GM23248 (cell line): ENCODE measurements at regions not wholly inside any gene's neighbourhood (a gene's known extent, or its start where the extent isn't known, plus 50 kb on each side); places are given as distances from the start of the nearest gene placed in this dataset.

Experiments
- DNase-seq: peaks from one replicate; pipeline ENCODE4 v3.0.0-alpha.2; 2015
- H2AFZ ChIP-seq: fragments of 200-600 bp; sonication (generic); 2 replicates; pipeline ENCODE4 v1.6.1; 2016; ENCODE audit warnings: antibody characterized with exemption
- H3F3A ChIP-seq: fragments of 200-600 bp; sonication (generic); 2 replicates; pipeline ENCODE4 v1.6.1; 2016; ENCODE audit warnings: mild to moderate bottlenecking, antibody characterized with exemption, mixed run types; ENCODE audit not compliant: insufficient read depth
- H3K27ac ChIP-seq: fragments of 200-600 bp; sonication (generic); 2 replicates; pipeline ENCODE4 v1.5.1; 2016; ENCODE audit warnings: mild to moderate bottlenecking
- H3K27me3 ChIP-seq: fragments of 200-600 bp; sonication (generic); replicated peaks from 2 replicates; pipeline ENCODE4 v1.6.1; 2016; ENCODE audit warnings: mild to moderate bottlenecking; ENCODE audit not compliant: insufficient read depth
- H3K36me3 ChIP-seq: fragments of 200-600 bp; sonication (generic); 2 replicates; pipeline ENCODE4 v1.6.1; 2016; ENCODE audit warnings: low read depth, mild to moderate bottlenecking
- H3K4me1 ChIP-seq: fragments of 200-600 bp; sonication (generic); 2 replicates; pipeline ENCODE4 v1.6.1; 2016; ENCODE audit warnings: mild to moderate bottlenecking; ENCODE audit not compliant: insufficient read depth
- H3K4me2 ChIP-seq: fragments of 200-600 bp; sonication (generic); one replicate; pipeline ENCODE4 v1.6.1; 2016; ENCODE audit warnings: mild to moderate bottlenecking; ENCODE audit not compliant: unreplicated experiment
- H3K4me3 ChIP-seq: fragments of 200-600 bp; sonication (generic); 2 replicates; pipeline ENCODE4 v1.5.1; 2016; ENCODE audit warnings: mild to moderate bottlenecking
- H3K79me2 ChIP-seq: fragments of 200-600 bp; sonication (generic); 2 replicates; pipeline ENCODE4 v1.6.1; 2016; ENCODE audit warnings: mild to moderate bottlenecking; ENCODE audit not compliant: insufficient read depth
- H3K9ac ChIP-seq: fragments of 200-600 bp; sonication (generic); 2 replicates; pipeline ENCODE4 v1.6.1; 2016; ENCODE audit warnings: mild to moderate bottlenecking
- H3K9me2 ChIP-seq: fragments of 200-600 bp; sonication (generic); 2 replicates; pipeline ENCODE4 v1.6.1; 2016; ENCODE audit warnings: mixed run types, mild to moderate bottlenecking, moderate library complexity; ENCODE audit not compliant: insufficient read depth
- H3K9me3 ChIP-seq: fragments of 200-600 bp; sonication (generic); one replicate; pipeline ENCODE4 v1.6.1; 2017; ENCODE audit warnings: low read depth
- H4K20me1 ChIP-seq: fragments of 200-600 bp; sonication (generic); 2 replicates; pipeline ENCODE4 v1.6.0; 2016; ENCODE audit not compliant: insufficient read depth
- EZH2 ChIP-seq: fragments of 200-600 bp; sonication (generic); IDR thresholded peaks from 2 replicates; pipeline ENCODE4 v1.6.1; 2018; ENCODE audit warnings: antibody characterized with exemption, mild to moderate bottlenecking; ENCODE audit not compliant: insufficient read depth, poor library complexity, severe bottlenecking
- EZH2phosphoT487 ChIP-seq: fragments of 200-600 bp; sonication (generic); IDR thresholded peaks from 2 replicates; pipeline ENCODE4 v1.6.1; 2018; ENCODE audit warnings: antibody characterized with exemption, moderate library complexity, mild to moderate bottlenecking, low read depth; ENCODE audit not compliant: insufficient read depth
- WGBS, 2 experiments: methylation state at CpG; one replicate each; pipeline ENCODE4 v1.1.6; 2015 to 2017; ENCODE audit warnings: low lambda C conversion rate in 2 of 2, low coverage in 1 of 2; ENCODE audit errors: missing lambda C conversion rate in 2 of 2; 5-methylcytosine and 5-hydroxymethylcytosine counted together
- in situ Hi-C: fragments of 300-500 bp; cut with MboI; formaldehyde crosslinking; loops from 2 replicates; pipeline ENCODE4 v1.15.0; 2020

GRCh38 chr1:90417126-90417525, 300.0 kb downstream of the BARHL2 start:
- Histone ChIP-seq H3K79me2 (no peaks in the 10 kb centered on the region), H3K27me3 (no peaks in the 10 kb centered on the region), H3K9ac (no peak overlapping the region), H3K4me1 (no peaks in the 10 kb centered on the region), H2AFZ (no peak overlapping the region), H4K20me1 (peaks cover 2% of the 10 kb centered on the region; the same call in 1 of the 2 replicates), H3K27ac (no peak overlapping the region), H3K9me2 (no peaks in the 10 kb centered on the region), H3K4me3 (no peak overlapping the region), H3K36me3 (no peaks in the 10 kb centered on the region), H3K9me3 (no peaks in the 10 kb centered on the region), H3F3A (no peaks in the 10 kb centered on the region), H3K4me2 (no peak overlapping the region)
- in situ Hi-C loops, result no loop called here
- TF ChIP-seq EZH2phosphoT487 (no peak), EZH2 (no peak)
- no peak for DNase-seq

- Histone ChIP-seq H3K4me2 (no peak overlapping the region), H3K9me3 (no peaks in the 10 kb centered on the region), H3K9me2 (no peaks in the 10 kb centered on the region), H3K9ac (no peak overlapping the region), H4K20me1 (peaks cover 2% of the 10 kb centered on the region; the same call in 1 of the 2 replicates), H3K36me3 (no peaks in the 10 kb centered on the region), H3K4me1 (no peaks in the 10 kb centered on the region), H3K79me2 (no peaks in the 10 kb centered on the region), H3K4me3 (no peak overlapping the region), H2AFZ (no peak overlapping the region), H3F3A (no peaks in the 10 kb centered on the region), H3K27ac (no peak overlapping the region), H3K27me3 (no peaks in the 10 kb centered on the region)
- TF ChIP-seq EZH2, result no peak
- no peak for TF ChIP-seq EZH2phosphoT487
- no peak for DNase-seq
- in situ Hi-C loops, result no loop called here
- WGBS, 2 experiments, result 23 to 39% methylated on average over 1 of the region's 1 CpG
Measured at GRCh38 chr1:90414201-90414600, 302.9 kb downstream of the BARHL2 start.

DNA sequence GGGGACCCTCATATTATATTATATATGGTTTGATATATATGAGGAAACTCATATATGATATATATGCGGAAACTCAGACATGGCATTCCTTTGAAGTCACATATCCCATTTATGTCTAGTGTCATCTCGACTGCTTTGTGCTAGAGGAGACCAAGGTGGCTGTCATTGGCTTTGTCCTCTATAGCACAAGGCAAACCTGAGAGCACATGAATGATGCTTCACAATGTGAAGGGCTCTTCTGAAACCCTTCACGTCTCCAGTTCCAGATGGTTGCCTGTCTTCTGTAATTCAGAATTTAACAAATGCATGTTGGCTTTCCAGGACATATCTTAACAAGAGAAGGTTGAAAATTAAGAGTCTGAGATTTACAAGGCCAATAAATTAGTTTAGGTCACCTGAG, 303.6 kb downstream of the BARHL2 start:
- no peak for TF ChIP-seq EZH2phosphoT487
- TF ChIP-seq EZH2, result no peak
- no peaks in the 10 kb centered on the region for H3K79me2 ChIP-seq
- no peak overlapping the region for H2AFZ ChIP-seq
- no peak overlapping the region for H3K9ac ChIP-seq
- H3F3A ChIP-seq, result no peaks in the 10 kb centered on the region
- H4K20me1 ChIP-seq, result peaks cover 2% of the 10 kb centered on the region; the same call in 1 of the 2 replicates
- no peaks in the 10 kb centered on the region for H3K4me1 ChIP-seq
- H3K9me2 ChIP-seq, result no peaks in the 10 kb centered on the region
- 30 to 34% methylated on average over 3 of the region's 3 CpGs for WGBS, 2 experiments
- no peak for DNase-seq
- no peaks in the 10 kb centered on the region for H3K9me3 ChIP-seq
- H3K4me3 ChIP-seq, result no peak overlapping the region
- H3K27me3 ChIP-seq, result no peaks in the 10 kb centered on the region
- no peaks in the 10 kb centered on the region for H3K36me3 ChIP-seq
- in situ Hi-C loops, result no loop called here
- H3K27ac ChIP-seq, result no peak overlapping the region
- no peak overlapping the region for H3K4me2 ChIP-seq

- no peaks in the 10 kb centered on the region for H3K79me2 ChIP-seq
- H3F3A ChIP-seq, result no peaks in the 10 kb centered on the region
- no peak for DNase-seq
- no peaks in the 10 kb centered on the region for H3K27me3 ChIP-seq
- H4K20me1 ChIP-seq, result peaks cover 2% of the 10 kb centered on the region; the same call in 1 of the 2 replicates
- no peak overlapping the region for H3K27ac ChIP-seq
- H2AFZ ChIP-seq, result no peak overlapping the region
- H3K9me3 ChIP-seq, result no peaks in the 10 kb centered on the region
- 25 to 31% methylated on average over 2 of the region's 2 CpGs for WGBS, 2 experiments
- no peaks in the 10 kb centered on the region for H3K36me3 ChIP-seq
- H3K9me2 ChIP-seq, result no peaks in the 10 kb centered on the region
- H3K4me2 ChIP-seq, result no peak overlapping the region
- no peaks in the 10 kb centered on the region for H3K4me1 ChIP-seq
- H3K4me3 ChIP-seq, result no peak overlapping the region
- no peak for TF ChIP-seq EZH2
- TF ChIP-seq EZH2phosphoT487, result no peak
- in situ Hi-C loops, result no loop called here
- H3K9ac ChIP-seq, result no peak overlapping the region
Measured at GRCh38 chr1:90412563-90412962, 304.5 kb downstream of the BARHL2 start.

DNA sequence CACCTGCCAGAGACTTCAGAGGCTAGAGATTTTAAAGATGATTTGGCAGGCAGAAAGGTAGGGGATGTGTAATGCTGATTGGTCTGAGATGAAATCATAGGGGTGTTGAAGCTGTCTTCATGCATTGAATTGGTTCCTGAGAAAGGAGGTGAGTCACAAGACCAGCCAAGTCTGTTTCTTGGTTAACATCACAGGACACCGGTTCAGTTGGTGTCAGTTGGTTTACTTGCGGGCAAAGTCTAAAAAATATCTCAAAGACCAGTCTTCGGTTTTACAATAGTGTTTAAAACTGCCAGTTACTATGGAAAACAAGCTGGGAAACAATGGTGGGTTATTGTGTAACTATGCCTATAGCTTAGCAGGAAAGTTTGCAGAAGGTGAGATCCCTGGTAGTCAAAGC, 305.9 kb downstream of the BARHL2 start:
- Histone ChIP-seq H3K4me2 (no peak overlapping the region), H3K9ac (no peak overlapping the region), H3K27ac (no peak overlapping the region), H3K36me3 (no peaks in the 10 kb centered on the region), H3K79me2 (no peaks in the 10 kb centered on the region), H4K20me1 (peaks cover 2% of the 10 kb centered on the region; the same call in 1 of the 2 replicates), H3K9me2 (no peaks in the 10 kb centered on the region), H3F3A (no peaks in the 10 kb centered on the region), H3K4me3 (no peak overlapping the region), H3K4me1 (no peaks in the 10 kb centered on the region), H3K9me3 (no peaks in the 10 kb centered on the region), H3K27me3 (no peaks in the 10 kb centered on the region), H2AFZ (no peak overlapping the region)
- in situ Hi-C loops, result no loop called here
- no peak for DNase-seq
- TF ChIP-seq EZH2 (no peak), EZH2phosphoT487 (no peak)
- 42 to 43% methylated on average over 3 of the region's 3 CpGs for WGBS, 2 experiments
